ENCODE measurements at regions not wholly inside any gene's neighbourhood (a gene's known extent, or its start where the extent isn't known, plus 50 kb on each side); places are given as distances from the start of the nearest gene placed in this dataset.

DNA sequence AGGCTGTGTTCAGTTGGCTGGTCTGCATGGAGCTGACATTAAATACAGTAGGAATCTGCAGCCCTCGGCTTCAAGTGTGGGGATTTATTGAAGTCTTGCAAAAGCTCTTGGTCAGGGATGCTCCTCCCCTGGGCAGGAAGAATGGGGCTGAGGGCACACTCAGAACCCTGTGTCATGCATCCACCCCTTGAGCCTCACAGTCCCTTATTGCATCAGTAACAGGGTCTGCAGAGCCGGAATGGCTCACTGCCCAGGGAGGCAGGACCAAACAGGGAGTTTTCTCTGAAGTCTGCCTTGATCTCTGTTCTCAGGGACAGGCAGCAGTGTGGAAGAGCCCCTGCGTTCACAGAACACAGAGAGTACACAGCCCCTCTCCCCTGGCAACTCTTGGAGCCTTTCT, 216.8 kb downstream of the ENGASE start:
- in situ Hi-C loops (cut with HindIII; ENCODE audit: low pct_unique_long_range_greater_than_20kb, low sequenced_read_pairs), result no loop called here
- H3K9me3 ChIP-seq (ENCODE audit: control insufficient read depth, insufficient read depth, low read depth, low read length), result no peaks in the 10 kb centered on the region
- H3K4me1 ChIP-seq (ENCODE audit: control insufficient read depth, insufficient read depth, low read length), result no peaks in the 10 kb centered on the region
- CTCF ChIA-PET, result no interaction called here
- intact Hi-C loops (cut with micrococcal nuclease; ENCODE audit: unreplicated experiment), result no loop called here
- TF ChIP-seq, protein P1, sequence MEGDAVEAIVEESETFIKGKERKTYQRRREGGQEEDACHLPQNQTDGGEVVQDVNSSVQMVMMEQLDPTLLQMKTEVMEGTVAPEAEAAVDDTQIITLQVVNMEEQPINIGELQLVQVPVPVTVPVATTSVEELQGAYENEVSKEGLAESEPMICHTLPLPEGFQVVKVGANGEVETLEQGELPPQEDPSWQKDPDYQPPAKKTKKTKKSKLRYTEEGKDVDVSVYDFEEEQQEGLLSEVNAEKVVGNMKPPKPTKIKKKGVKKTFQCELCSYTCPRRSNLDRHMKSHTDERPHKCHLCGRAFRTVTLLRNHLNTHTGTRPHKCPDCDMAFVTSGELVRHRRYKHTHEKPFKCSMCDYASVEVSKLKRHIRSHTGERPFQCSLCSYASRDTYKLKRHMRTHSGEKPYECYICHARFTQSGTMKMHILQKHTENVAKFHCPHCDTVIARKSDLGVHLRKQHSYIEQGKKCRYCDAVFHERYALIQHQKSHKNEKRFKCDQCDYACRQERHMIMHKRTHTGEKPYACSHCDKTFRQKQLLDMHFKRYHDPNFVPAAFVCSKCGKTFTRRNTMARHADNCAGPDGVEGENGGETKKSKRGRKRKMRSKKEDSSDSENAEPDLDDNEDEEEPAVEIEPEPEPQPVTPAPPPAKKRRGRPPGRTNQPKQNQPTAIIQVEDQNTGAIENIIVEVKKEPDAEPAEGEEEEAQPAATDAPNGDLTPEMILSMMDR (IDR thresholded peaks at IDR 0.05), result no peak
- TF ChIP-seq TCF7L2 (IDR thresholded peaks at IDR 0.05; ENCODE audit: low read depth, low read length) (no peak), SIN3A (IDR thresholded peaks at IDR 0.05; ENCODE audit: borderline replicate concordance, insufficient read depth, low read depth, low read length) (no peak), POLR2AphosphoS5 (IDR thresholded peaks at IDR 0.05; ENCODE audit: low read depth, low read length) (no peak)
- TF ChIP-seq, protein P2, sequence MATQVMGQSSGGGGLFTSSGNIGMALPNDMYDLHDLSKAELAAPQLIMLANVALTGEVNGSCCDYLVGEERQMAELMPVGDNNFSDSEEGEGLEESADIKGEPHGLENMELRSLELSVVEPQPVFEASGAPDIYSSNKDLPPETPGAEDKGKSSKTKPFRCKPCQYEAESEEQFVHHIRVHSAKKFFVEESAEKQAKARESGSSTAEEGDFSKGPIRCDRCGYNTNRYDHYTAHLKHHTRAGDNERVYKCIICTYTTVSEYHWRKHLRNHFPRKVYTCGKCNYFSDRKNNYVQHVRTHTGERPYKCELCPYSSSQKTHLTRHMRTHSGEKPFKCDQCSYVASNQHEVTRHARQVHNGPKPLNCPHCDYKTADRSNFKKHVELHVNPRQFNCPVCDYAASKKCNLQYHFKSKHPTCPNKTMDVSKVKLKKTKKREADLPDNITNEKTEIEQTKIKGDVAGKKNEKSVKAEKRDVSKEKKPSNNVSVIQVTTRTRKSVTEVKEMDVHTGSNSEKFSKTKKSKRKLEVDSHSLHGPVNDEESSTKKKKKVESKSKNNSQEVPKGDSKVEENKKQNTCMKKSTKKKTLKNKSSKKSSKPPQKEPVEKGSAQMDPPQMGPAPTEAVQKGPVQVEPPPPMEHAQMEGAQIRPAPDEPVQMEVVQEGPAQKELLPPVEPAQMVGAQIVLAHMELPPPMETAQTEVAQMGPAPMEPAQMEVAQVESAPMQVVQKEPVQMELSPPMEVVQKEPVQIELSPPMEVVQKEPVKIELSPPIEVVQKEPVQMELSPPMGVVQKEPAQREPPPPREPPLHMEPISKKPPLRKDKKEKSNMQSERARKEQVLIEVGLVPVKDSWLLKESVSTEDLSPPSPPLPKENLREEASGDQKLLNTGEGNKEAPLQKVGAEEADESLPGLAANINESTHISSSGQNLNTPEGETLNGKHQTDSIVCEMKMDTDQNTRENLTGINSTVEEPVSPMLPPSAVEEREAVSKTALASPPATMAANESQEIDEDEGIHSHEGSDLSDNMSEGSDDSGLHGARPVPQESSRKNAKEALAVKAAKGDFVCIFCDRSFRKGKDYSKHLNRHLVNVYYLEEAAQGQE (IDR thresholded peaks at IDR 0.05; ENCODE audit: insufficient read depth in 1 of 2, low read depth in 2 of 2, low read length in 1 of 2), result no peak
- H3K4me3 ChIP-seq (ENCODE audit: low read depth in 2 of 2, low read length in 2 of 2), result no peak overlapping the region
- DNase-seq (ENCODE audit: low read depth, low spot score) (no peak), ATAC-seq (no peak)
- H3K36me3 ChIP-seq (ENCODE audit: control insufficient read depth, insufficient read depth, low read length), result no peaks in the 10 kb centered on the region
- no peak overlapping the region for H3K27ac ChIP-seq (ENCODE audit: low read length)
- no TSS peak for BruUV-seq (replicated peaks)
- peaks cover 15% of the 10 kb centered on the region; the same call in 1 of the 2 replicates for H3K27me3 ChIP-seq (ENCODE audit: control insufficient read depth, insufficient read depth, low read length)
- POLR2A ChIA-PET, result no interaction called here

DNA sequence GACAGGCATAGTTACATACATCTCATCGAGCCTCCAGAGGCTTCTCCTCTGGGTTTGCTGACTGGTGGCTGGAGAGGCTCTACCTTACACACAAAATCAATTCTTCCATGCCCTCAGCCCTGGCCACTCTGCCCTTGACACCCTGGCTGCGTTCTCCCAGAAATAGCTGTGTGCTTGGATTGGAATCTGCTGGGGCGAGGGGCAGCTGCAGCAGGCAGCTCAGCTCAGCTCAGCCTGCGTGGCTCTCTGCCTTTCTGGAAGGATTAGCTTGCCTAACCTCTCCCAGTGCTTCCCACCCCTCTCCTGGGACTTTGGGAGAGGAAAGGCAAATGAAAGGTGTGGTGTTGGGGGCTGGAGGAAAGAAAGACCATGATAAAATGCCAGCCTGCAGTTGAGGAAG, 216.1 kb downstream of the ENGASE start:
- BruUV-seq (replicated peaks), result no TSS peak
- no peak overlapping the region for H3K4me3 ChIP-seq (ENCODE audit: low read depth in 2 of 2, low read length in 2 of 2)
- CTCF ChIA-PET, result no interaction called here
- no peak for ATAC-seq
- no peak overlapping the region for H3K27ac ChIP-seq (ENCODE audit: low read length)
- no peak for DNase-seq (ENCODE audit: low read depth, low spot score)
- H3K27me3 ChIP-seq (ENCODE audit: control insufficient read depth, insufficient read depth, low read length), result peaks cover 19% of the 10 kb centered on the region; the same call in 1 of the 2 replicates
- intact Hi-C loops (cut with micrococcal nuclease; ENCODE audit: unreplicated experiment) (no loop called here), in situ Hi-C loops (cut with HindIII; ENCODE audit: low pct_unique_long_range_greater_than_20kb, low sequenced_read_pairs) (no loop called here)
- H3K9me3 ChIP-seq (ENCODE audit: control insufficient read depth, insufficient read depth, low read depth, low read length), result no peaks in the 10 kb centered on the region
- TF ChIP-seq SIN3A (IDR thresholded peaks at IDR 0.05; ENCODE audit: borderline replicate concordance, insufficient read depth, low read depth, low read length) (no peak), TCF7L2 (IDR thresholded peaks at IDR 0.05; ENCODE audit: low read depth, low read length) (no peak), POLR2AphosphoS5 (IDR thresholded peaks at IDR 0.05; ENCODE audit: low read depth, low read length) (no peak)
- TF ChIP-seq, protein P2 (IDR thresholded peaks at IDR 0.05; ENCODE audit: insufficient read depth in 1 of 2, low read depth in 2 of 2, low read length in 1 of 2), result no peak
- TF ChIP-seq, protein P1 (IDR thresholded peaks at IDR 0.05), result no peak
- POLR2A ChIA-PET, result no interaction called here
- H3K36me3 ChIP-seq (ENCODE audit: control insufficient read depth, insufficient read depth, low read length), result no peaks in the 10 kb centered on the region
- no peaks in the 10 kb centered on the region for H3K4me1 ChIP-seq (ENCODE audit: control insufficient read depth, insufficient read depth, low read length)
